Esophagus mucosa (tissue), 1 donor: ENCODE measurements at regions not wholly inside any gene's neighbourhood (a gene's known extent, or its start where the extent isn't known, plus 50 kb on each side); places are given as distances from the start of the nearest gene placed in this dataset.
"Not testable (repeated sequence)": the region's sequence is repeated elsewhere in the genome, so short reads cannot be mapped to it uniquely, and the experiment has no call there.

ENCODE experiments used
- ATAC-seq: fragments of 200-7000 bp; cut with Tn5 transposase; one replicate; pipeline ENCODE4 v1.9.1; 2020
- donor health status: DM: yes; HTN: yes; CAD: no.

- not testable (repeated sequence) for ATAC-seq
Measured at GRCh38 chr5:156089955-156090940, 236.7 kb upstream of the SGCD start.

- ATAC-seq, result no peak
Measured at GRCh38 chr5:156093024-156093423, 233.9 kb upstream of the SGCD start.

GRCh38 chr5:156094001-156094400, 233.0 kb upstream of the SGCD start:
- ATAC-seq, result no peak

GRCh38 chr5:156095709-156096241, 231.2 kb upstream of the SGCD start:
- no peak for ATAC-seq

GRCh38 chr5:156096259-156096658, 230.7 kb upstream of the SGCD start:
- no peak for ATAC-seq

GRCh38 chr5:156103155-156103885, 223.6 kb upstream of the SGCD start:
- ATAC-seq, result no peak

- no peak for ATAC-seq
Measured at GRCh38 chr5:156109317-156110023, 217.5 kb upstream of the SGCD start.

GRCh38 chr5:156119692-156120091, 207.3 kb upstream of the SGCD start:
- ATAC-seq, result no peak

- no peak for ATAC-seq
Measured at GRCh38 chr5:156120777-156121176, 206.2 kb upstream of the SGCD start.

GRCh38 chr5:156121234-156121633, 205.7 kb upstream of the SGCD start:
- ATAC-seq, result no peak

GRCh38 chr5:156121882-156122281, 205.1 kb upstream of the SGCD start:
- no peak for ATAC-seq

GRCh38 chr5:156124708-156125107, 202.3 kb upstream of the SGCD start:
- no peak for ATAC-seq

- no peak for ATAC-seq
Measured at GRCh38 chr5:156125118-156125517, 201.8 kb upstream of the SGCD start.

GRCh38 chr5:156126716-156127115, 200.2 kb upstream of the SGCD start:
- no peak for ATAC-seq

GRCh38 chr5:156128026-156128425, 198.9 kb upstream of the SGCD start:
- ATAC-seq, result no peak

GRCh38 chr5:156134216-156134615, 192.7 kb upstream of the SGCD start:
- ATAC-seq, result no peak

- no peak for ATAC-seq
Measured at GRCh38 chr5:156135531-156135930, 191.4 kb upstream of the SGCD start.

GRCh38 chr5:156137071-156137869, 189.7 kb upstream of the SGCD start:
- ATAC-seq, result no peak

GRCh38 chr5:156142867-156143266, 184.1 kb upstream of the SGCD start:
- ATAC-seq, result no peak

GRCh38 chr5:156147261-156147943, 179.6 kb upstream of the SGCD start:
- no peak for ATAC-seq

- ATAC-seq, result no peak
Measured at GRCh38 chr5:156147944-156148285, 179.0 kb upstream of the SGCD start.
